Panc1 (cell line): ENCODE measurements at regions not wholly inside any gene's neighbourhood (a gene's known extent, or its start where the extent isn't known, plus 50 kb on each side); places are given as distances from the start of the nearest gene placed in this dataset.

ENCODE experiments used
- POLR2AphosphoS5 ChIP-seq: IDR thresholded peaks from 2 replicates; pipeline ENCODE4 v1.6.1; 2012; ENCODE audit warnings: mild to moderate bottlenecking, low read depth, low read length, moderate library complexity
- REST ChIP-seq, 2 experiments: IDR thresholded peaks; 2 replicates each; pipeline ENCODE4 v1.6.1; 2011 to 2012; ENCODE audit warnings: low read depth in 2 of 2, control low read depth in 1 of 2, low read length in 1 of 2, mild to moderate bottlenecking in 1 of 2, moderate library complexity in 1 of 2; ENCODE audit not compliant: insufficient read depth in 1 of 2
- SIN3A ChIP-seq: IDR thresholded peaks from 2 replicates; pipeline ENCODE4 v1.6.1; 2012; ENCODE audit warnings: low read depth, mild to moderate bottlenecking, low read length, moderate library complexity, borderline replicate concordance; ENCODE audit not compliant: insufficient read depth
- TCF7L2 ChIP-seq: IDR thresholded peaks from 2 replicates; pipeline ENCODE4 v1.6.1; 2011; ENCODE audit warnings: mild to moderate bottlenecking, low read depth, low read length, inconsistent platforms
- TF ChIP-seq, protein P1 (sequence below): fragments of 450-650 bp; IDR thresholded peaks from 2 replicates; pipeline ENCODE4 v1.5.1; 2017; ENCODE audit warnings: mild to moderate bottlenecking

GRCh38 chr5:153367466-153367865 is 123.0 kb upstream of the GRIA1 start:
- TF ChIP-seq, protein P1, sequence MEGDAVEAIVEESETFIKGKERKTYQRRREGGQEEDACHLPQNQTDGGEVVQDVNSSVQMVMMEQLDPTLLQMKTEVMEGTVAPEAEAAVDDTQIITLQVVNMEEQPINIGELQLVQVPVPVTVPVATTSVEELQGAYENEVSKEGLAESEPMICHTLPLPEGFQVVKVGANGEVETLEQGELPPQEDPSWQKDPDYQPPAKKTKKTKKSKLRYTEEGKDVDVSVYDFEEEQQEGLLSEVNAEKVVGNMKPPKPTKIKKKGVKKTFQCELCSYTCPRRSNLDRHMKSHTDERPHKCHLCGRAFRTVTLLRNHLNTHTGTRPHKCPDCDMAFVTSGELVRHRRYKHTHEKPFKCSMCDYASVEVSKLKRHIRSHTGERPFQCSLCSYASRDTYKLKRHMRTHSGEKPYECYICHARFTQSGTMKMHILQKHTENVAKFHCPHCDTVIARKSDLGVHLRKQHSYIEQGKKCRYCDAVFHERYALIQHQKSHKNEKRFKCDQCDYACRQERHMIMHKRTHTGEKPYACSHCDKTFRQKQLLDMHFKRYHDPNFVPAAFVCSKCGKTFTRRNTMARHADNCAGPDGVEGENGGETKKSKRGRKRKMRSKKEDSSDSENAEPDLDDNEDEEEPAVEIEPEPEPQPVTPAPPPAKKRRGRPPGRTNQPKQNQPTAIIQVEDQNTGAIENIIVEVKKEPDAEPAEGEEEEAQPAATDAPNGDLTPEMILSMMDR: no peak
- TF ChIP-seq TCF7L2: no peak
- no peak for TF ChIP-seq SIN3A
- no peak for TF ChIP-seq POLR2AphosphoS5
- TF ChIP-seq REST (IDR thresholded peaks at IDR 0.05; ENCODE audit: insufficient read depth in 1 of 2, low read depth in 2 of 2, low read length in 1 of 2): no peak
